ENCODE measurements at regions not wholly inside any gene's neighbourhood (a gene's known extent, or its start where the extent isn't known, plus 50 kb on each side); places are given as distances from the start of the nearest gene placed in this dataset.
"Not testable (repeated sequence)": the region's sequence is repeated elsewhere in the genome, so short reads cannot be mapped to it uniquely, and the experiment has no call there.

DNA sequence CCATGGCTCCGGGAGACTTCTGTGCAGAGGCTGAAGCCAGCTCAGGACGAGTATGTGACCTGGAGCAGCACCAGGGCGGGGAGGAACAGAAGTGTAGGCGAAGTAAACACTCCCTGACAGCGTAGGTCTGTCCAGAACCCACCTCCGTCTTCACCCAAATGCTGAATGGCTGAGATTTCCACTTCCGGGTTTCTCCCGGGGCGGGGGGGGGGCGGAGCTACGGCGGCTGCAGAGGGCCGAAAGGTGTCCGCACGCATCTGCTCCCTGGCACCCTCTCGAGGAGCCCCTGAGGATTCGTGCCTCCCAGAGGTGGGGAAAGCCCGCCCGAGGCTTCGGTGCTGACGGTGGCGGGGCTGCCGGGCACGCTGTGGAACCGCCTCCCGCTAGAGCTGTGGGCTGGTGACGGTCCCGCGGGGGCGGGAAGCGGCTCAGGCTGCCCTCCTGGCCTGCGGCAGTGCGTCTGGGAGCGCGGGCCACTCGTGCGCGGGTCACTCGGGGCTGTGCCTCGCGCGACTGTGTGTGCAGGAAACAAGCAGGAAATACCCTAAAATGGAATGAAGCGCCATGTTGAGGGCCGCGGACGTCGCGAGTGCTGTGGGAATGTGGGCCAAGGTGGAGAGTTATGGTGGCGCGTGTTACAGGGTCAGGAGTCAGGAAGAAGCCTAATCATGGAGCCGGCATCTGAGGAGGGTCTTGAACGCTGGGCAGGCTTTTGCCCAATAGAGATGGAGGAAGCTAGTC, 1425.4 kb downstream of the FOXD4L5 start:
- dilution Hi-C loops (cut with HindIII; ENCODE audit: low sequenced_read_pairs, unreplicated experiment): no loop called here

DNA sequence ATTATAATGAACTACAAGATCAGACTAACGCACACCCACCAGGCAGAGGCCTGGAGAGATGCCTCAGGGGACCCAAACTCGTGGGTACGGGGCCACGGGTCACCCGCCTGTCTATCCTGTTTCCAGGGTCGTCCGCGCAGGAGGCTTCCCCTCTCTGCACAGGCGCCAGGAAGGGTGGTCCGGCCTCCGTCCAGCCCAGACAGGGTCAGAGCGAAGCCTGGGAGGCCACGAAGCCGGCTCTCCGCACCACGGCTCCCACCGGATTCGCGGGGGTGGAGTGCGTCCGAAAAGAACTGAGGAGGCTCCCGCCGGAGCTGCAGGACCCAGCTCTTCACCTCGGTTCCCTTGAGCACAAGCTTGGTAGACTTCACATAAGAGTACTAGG, 1425.9 kb downstream of the FOXD4L5 start:
- dilution Hi-C loops (cut with HindIII; ENCODE audit: low sequenced_read_pairs, unreplicated experiment); H3K56ac ChIP-seq (ENCODE audit: extremely low read depth, insufficient read depth, low read length); H2BK5ac ChIP-seq (ENCODE audit: low read depth, low read length, poor library complexity, severe bottlenecking); H3K23ac ChIP-seq (ENCODE audit: low read depth, low read length); H3K4ac ChIP-seq (ENCODE audit: low read depth, low read length); H3K14ac ChIP-seq (replicated peaks; ENCODE audit: low read depth, low read length); H3K18ac ChIP-seq (ENCODE audit: low read depth, low read length); H2BK20ac ChIP-seq (ENCODE audit: low read depth, low read length); H3K9ac ChIP-seq (ENCODE audit: low read depth, low read length); ATAC-seq (ENCODE audit: low read depth); H2BK120ac ChIP-seq (ENCODE audit: low read depth, low read length); H2AK9ac ChIP-seq (replicated peaks; ENCODE audit: low read depth, low read length, poor library complexity); BruUV-seq (replicated peaks); H3K9me3 ChIP-seq (ENCODE audit: control insufficient read depth, insufficient read depth, low read length); H3K27me3 ChIP-seq (ENCODE audit: control insufficient read depth, insufficient read depth, low read length); H4K20me1 ChIP-seq (ENCODE audit: insufficient read depth, low read length); H4K8ac ChIP-seq (ENCODE audit: low read depth in 2 of 2, low read length in 2 of 2); H3K9me1 ChIP-seq (ENCODE audit: insufficient read depth, low read length); H3K4me3 ChIP-seq (ENCODE audit: insufficient read depth, low read depth, low read length); in situ Hi-C loops (cut with MboI; ENCODE audit: low sequenced_read_pairs); H4K91ac ChIP-seq (ENCODE audit: insufficient read depth, low read depth, low read length); H3K4me1 ChIP-seq (ENCODE audit: control insufficient read depth, insufficient read depth, low read length); H3K27ac ChIP-seq (ENCODE audit: insufficient read depth, low read length); POLR2A ChIA-PET (ENCODE audit: unreplicated experiment); H3K4me2 ChIP-seq (ENCODE audit: low read depth, low read length); H4K5ac ChIP-seq (ENCODE audit: low read depth, low read length); H3K79me1 ChIP-seq (ENCODE audit: low read depth in 1 of 2, low read length in 2 of 2); H3K36me3 ChIP-seq (ENCODE audit: control insufficient read depth, insufficient read depth, low read length); DNase-seq; H2AFZ ChIP-seq (replicated peaks; ENCODE audit: low read length, poor library complexity); H2AK5ac ChIP-seq (ENCODE audit: low read depth, low read length); H2BK15ac ChIP-seq (ENCODE audit: low read depth, low read length); intact Hi-C loops (cut with micrococcal nuclease); CTCF ChIA-PET: not testable (repeated sequence)
- WGBS, 2 experiments (ENCODE audit: extremely low coverage in 2 of 2, insufficient read length in 1 of 2): no CpG with 5 or more reads among the region's 24 CpGs

More for the DNA sequence above, 1425.4 kb downstream of the FOXD4L5 start:
- H2AK5ac ChIP-seq (ENCODE audit: low read depth, low read length): no peak overlapping the region
- H2BK20ac ChIP-seq (ENCODE audit: low read depth, low read length): no peak overlapping the region
- DNase-seq (no peak), ATAC-seq (ENCODE audit: low read depth) (no peak)
- no peak overlapping the region for H2AK9ac ChIP-seq (replicated peaks; ENCODE audit: low read depth, low read length, poor library complexity)
- in situ Hi-C loops (cut with MboI; ENCODE audit: low sequenced_read_pairs) (no loop called here), intact Hi-C loops (cut with micrococcal nuclease) (no loop called here)
- no peak overlapping the region for H2BK120ac ChIP-seq (ENCODE audit: low read depth, low read length)
- no peaks in the 10 kb centered on the region for H3K27me3 ChIP-seq (ENCODE audit: control insufficient read depth, insufficient read depth, low read length)
- H3K27ac ChIP-seq (ENCODE audit: insufficient read depth, low read length): no peak overlapping the region
- no peak overlapping the region for H3K18ac ChIP-seq (ENCODE audit: low read depth, low read length)
- no peak overlapping the region for H4K91ac ChIP-seq (ENCODE audit: insufficient read depth, low read depth, low read length)
- BruUV-seq (replicated peaks): no TSS peak
- H3K4me1 ChIP-seq (ENCODE audit: control insufficient read depth, insufficient read depth, low read length): no peaks in the 10 kb centered on the region
- H3K36me3 ChIP-seq (ENCODE audit: control insufficient read depth, insufficient read depth, low read length): no peaks in the 10 kb centered on the region
- H3K9me1 ChIP-seq (ENCODE audit: insufficient read depth, low read length): no peaks in the 10 kb centered on the region
- no peak overlapping the region for H3K14ac ChIP-seq (replicated peaks; ENCODE audit: low read depth, low read length)
- no peak overlapping the region for H4K8ac ChIP-seq (ENCODE audit: low read depth in 2 of 2, low read length in 2 of 2)
- no peak for TF ChIP-seq SMC3 (IDR thresholded peaks at IDR 0.05; ENCODE audit: low read depth, low read length)
- no peak for TF ChIP-seq CEBPB (IDR thresholded peaks at IDR 0.05; ENCODE audit: low read depth, low read length)
- no peak for TF ChIP-seq POLR2A (IDR thresholded peaks at IDR 0.05; ENCODE audit: low read depth, low read length)
- no peak overlapping the region for H2AFZ ChIP-seq (replicated peaks; ENCODE audit: low read length, poor library complexity)
- no peak overlapping the region for H3K4me2 ChIP-seq (ENCODE audit: low read depth, low read length)
- no peak overlapping the region for H2BK5ac ChIP-seq (ENCODE audit: low read depth, low read length, poor library complexity, severe bottlenecking)
- no peak overlapping the region for H3K4me3 ChIP-seq (ENCODE audit: insufficient read depth, low read depth, low read length)
- no peak overlapping the region for H3K9ac ChIP-seq (ENCODE audit: low read depth, low read length)
- no peaks in the 10 kb centered on the region for H4K20me1 ChIP-seq (ENCODE audit: insufficient read depth, low read length)
- no peak overlapping the region for H4K5ac ChIP-seq (ENCODE audit: low read depth, low read length)
- H3K4ac ChIP-seq (ENCODE audit: low read depth, low read length): no peak overlapping the region
- H3K9me3 ChIP-seq (ENCODE audit: control insufficient read depth, insufficient read depth, low read length): peaks cover 5% of the 10 kb centered on the region; the same call in 1 of the 2 replicates
- H3K23ac ChIP-seq (ENCODE audit: low read depth, low read length): no peak overlapping the region
- ChIA-PET POLR2A (ENCODE audit: unreplicated experiment) (no interaction called here), CTCF (no interaction called here)
- 55% methylated on average over 34 of the region's 52 CpGs; no CpG with 5 or more reads in 1 of the 2 experiments for WGBS, 2 experiments (ENCODE audit: extremely low coverage in 2 of 2, insufficient read length in 1 of 2)
- H3K56ac ChIP-seq (ENCODE audit: extremely low read depth, insufficient read depth, low read length): no peak overlapping the region
- H2BK15ac ChIP-seq (ENCODE audit: low read depth, low read length): no peak overlapping the region
- H3K79me1 ChIP-seq (ENCODE audit: low read depth in 1 of 2, low read length in 2 of 2): no peaks in the 10 kb centered on the region
